Hematopoietic multipotent progenitor cell (in vitro differentiated cells): ENCODE measurements at regions not wholly inside any gene's neighbourhood (a gene's known extent, or its start where the extent isn't known, plus 50 kb on each side); places are given as distances from the start of the nearest gene placed in this dataset.
"Not testable (repeated sequence)": the region's sequence is repeated elsewhere in the genome, so short reads cannot be mapped to it uniquely, and the experiment has no call there.

Experiments used
- DNase-seq, 3 donors: peaks; one replicate each; pipeline ENCODE4 v3.0.0-alpha.2; 2011 to 2015; ENCODE audit warnings: low read depth in 2 of 3, low spot score in 2 of 3

DNA sequence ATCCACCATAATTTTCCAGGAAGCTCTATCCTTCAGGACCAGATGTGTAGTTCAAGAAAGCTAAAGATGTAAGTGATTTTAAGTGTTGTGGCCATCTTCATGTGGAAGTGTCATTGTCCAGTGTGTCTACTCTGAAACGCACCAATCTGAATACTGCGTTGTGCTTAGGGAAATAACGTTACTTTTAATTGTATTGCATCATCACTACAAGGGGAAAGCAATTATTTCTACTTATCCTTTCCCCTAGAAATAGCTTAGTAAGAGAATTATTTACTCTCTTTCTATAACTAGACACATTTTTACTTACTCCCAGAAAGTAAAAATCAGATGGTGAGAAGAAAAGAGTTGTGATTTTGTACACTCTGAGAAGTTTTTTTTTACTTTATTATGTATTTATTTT is 102.4 kb upstream of the DLGAP1 start:
- no peak for DNase-seq

DNA sequence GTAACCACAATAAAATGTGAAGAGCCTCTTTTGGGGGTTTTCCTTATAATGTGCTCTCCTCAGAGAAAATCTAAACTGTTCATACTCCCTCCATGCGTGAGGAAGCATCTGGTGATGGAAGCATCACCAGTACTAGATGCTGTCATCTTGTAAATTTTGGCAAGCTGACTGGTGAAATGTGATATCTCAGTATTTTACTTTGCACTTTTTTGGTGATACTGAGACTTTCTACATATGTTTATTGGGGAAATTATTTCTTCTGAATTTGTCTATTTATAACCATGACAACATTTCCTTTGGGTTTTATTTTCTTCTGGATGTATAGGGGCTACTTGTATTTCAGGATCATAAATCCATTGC is 95.9 kb upstream of the DLGAP1 start:
- DNase-seq: no peak

DNA sequence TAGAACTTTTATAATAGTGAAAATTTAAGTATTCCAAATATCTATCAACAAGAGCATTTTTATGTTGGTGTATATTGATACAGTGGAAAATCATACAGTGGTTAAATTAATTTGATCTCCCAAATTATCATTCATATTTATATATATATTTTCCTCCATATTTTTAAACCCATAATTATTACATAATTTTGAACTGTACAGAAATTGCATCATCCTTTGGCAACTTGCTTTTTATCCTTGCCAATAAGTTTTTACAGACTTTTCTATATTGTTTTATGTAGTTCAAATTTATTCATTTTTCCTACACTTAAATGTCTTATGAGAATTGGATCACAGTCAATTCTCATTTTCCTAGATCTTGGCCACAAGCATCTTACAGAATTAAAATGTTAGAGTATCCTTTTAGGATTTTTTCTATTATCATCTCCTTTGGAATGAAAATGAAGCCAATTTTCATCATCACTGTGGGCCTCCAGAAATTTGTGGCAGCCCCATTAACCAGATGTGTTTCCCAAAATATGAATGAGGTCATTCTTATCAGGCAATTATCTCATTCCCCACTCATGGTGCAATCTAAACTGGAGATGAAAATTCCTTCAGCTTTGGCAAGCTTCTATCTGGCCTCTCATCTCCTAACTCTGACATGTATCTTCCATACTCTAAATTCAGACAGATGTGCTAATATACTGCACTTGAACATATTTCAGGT is 94.2 kb upstream of the DLGAP1 start:
- no peak for DNase-seq

DNA sequence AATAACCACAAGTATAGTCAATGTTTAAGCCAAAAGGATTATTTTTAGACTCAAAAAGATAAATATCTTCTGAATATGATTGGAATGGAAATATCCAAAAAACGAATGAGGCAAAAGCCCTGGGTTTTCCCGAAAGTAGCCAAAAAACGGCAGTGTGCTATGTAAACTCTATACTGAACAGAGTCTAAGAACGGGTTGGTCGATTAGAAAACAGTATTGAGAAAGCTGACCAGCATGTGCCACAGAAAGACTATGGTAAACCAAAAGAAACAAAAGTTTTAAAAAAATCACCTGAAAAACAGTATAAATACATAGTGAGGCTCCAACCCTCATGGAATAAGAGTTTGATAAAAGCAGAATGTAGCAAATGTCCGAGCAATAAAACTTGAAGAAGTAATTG is 92.0 kb upstream of the DLGAP1 start:
- DNase-seq: no peak

DNA sequence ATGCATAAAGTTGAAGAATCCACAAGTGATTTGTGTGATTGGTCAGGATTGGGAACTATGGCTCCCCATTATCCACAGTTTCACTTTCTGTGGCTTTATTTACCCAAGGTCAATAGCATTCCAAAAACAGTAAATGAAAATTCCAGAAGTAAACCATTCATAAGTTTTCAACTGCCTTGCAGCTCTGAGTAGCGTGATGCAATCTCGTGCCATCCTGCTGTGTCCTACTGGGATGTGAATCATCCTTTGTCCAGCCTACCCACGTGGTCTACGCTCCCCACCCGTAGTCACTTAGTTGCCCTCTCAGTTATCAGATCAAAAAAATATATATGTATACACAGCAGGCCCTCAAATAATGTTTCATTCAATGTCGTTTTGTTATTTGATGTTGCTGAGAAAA is 89.0 kb upstream of the DLGAP1 start:
- DNase-seq: no peak

DNA sequence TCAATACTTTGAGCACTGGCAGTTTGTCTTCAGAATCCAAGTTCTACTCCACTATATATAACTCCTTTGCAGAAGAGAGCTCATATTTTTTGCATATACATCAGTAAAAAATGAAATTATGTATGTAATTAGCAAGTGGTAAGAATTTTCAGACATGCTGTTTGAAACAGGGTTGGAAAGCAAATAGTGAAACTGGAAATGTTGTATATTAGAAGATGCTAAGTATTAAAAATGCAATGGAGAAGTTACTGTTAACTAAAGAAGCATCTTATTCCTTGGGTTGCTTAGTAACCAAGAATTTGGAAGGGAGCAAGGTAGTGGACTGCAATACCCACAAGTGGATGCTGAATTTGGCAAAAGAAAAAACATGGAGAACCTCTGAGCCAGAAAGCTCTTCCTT is 88.6 kb upstream of the DLGAP1 start:
- no peak for DNase-seq

DNA sequence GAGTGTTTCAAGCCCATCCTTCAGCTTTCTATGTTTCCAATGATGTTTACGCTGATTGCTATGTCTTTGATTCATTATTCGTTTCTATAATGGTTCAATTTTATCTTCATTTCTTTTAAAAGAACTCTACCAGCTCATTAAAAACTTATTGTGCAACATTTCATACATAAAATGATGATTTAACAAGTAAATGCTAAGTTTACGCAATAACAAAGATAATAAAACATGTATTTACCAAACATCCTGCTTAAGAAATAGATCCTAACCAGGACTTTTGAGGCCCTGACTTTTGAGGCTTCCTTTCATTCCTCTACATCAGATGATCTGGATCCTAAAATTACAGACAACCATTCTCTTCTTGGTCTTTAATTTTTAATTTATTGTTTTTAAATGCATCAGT is 86.5 kb upstream of the DLGAP1 start:
- no peak for DNase-seq

DNA sequence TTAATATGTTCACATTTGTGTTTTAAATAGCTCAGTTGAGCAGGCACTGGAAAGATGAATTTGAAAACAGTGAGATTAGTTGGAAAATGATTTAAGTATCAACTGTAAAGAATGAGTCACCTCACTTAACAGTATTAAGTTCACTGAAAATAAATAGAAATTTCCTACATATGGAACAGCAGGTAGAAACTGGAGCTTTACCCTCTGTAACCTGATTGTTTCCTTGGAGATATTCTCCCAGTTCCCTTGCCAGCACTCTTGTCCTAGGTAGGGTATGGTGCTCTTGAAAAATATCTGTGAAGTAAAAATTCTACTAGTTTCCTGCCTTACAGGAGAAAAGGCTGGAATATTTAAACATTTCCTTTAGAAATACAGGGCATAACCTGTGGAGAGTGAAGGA is 81.3 kb upstream of the DLGAP1 start:
- DNase-seq: no peak

DNA sequence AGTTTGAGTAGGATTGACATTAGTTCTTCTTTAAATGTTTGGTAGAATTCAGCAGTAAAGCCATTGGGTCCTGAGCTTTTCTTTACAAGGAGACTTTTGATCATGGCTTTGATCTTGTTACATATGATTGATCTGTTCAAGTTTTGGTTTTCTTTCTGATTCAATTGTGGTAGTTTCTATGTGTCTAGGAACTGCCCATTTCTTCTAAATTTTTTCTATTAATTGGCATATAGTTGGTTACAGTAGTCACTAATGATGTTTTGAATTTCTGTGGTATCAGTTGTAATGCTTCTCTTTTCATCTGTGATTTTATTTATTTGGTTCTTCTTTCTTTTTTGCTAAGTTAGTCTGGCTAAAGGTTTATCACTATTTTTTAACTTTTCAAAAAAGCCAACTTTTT is 73.3 kb upstream of the DLGAP1 start:
- DNase-seq: no peak

DNA sequence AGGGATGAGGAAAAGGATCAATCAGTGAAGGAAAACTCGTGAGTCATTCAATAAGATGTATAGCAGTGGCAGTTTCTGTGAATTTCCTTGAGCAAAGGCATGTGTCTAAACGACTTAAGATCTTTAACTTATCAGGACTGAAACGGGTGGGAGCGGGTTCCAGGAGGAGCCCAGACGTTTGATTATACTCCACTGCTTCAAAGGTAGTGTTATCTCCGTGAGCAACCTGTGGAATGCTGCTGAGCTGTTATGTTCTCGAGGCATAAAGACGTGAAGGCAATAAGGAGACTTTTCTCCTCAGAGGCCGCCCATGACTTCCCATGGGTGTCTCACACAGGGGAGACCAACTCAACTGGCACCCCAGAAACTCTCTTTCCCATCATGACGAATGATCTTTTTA is 72.7 kb upstream of the DLGAP1 start:
- DNase-seq: not testable (repeated sequence)

DNA sequence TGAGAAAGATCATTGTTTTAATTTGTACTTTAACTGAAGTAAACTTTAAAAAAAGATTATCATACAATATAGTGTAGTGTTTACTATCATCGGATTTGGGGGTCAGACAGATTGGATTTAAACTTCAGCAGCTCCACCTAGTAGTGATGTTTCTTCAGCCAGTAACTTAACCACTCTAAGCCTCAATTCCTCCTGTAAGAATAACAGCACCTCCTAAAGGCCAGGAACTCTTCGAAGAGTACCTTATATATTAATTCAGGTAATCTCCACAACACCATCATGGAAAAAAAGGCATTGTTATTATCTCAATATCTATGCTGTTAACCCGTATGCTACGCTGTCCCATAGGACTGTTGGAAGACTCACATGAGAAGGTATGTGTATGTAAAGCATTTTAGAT is 69.0 kb upstream of the DLGAP1 start:
- DNase-seq: no peak

DNA sequence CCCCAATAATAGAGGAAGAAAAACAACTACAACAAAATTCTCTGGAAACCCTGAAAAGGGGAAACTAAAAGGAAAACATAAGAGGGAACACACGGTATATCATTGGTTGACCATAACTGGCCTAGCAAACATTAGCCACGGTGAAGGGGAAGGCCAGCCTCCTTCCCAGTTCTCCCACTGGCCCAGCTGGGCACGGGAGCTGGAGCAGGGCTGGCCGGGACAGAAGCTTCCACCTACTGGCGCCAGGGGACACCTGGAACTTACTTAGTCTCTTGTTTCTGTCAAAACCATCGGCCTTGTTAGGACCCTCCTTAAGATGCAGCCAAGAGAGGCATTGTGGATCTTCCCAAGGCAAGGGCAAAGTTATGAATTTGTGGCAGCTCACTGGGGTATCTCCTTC is 56.1 kb upstream of the DLGAP1 start:
- DNase-seq: no peak

DNA sequence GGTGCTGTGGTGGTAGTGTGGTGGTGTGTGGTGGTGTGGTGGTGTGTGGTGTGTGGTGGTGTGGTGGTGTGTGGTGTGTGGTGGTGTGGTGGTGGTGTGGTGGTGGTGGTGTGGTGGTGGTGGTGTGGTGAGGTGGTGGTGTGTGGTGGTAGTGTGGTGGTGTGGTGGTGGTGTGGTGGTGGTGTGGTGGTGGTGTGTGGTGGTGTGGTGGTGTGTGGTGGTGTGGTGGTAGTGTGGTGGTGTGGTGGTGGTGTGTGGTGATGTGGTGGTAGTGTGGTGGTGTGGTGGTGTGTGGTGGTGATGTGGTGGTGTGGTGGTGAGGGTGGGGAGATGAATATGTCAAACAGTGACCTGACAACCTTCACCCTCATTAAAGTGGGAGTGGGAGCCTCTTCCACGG is 55.6 kb upstream of the DLGAP1 start:
- DNase-seq: peak in 2 of 3 donors; percentile 1

DNA sequence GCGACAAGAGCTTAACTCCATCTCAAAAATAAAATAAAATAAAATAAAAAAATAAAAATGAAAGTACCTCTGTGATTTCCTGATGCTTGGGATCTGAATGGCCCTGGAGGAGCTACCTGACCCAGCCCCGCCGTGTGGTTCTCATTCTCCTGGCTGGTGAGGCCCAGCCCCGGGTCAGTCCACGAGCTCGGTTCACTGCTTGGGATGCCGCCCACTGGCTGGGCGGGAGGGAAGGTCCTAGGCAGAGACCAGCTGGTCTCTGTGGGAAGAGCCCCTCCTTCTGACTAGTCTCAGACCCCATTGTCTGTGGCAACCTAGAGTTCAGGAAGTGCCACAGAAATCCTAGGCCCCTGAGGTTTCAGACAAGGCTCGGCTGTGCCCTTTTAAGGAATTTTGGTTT is 55.1 kb upstream of the DLGAP1 start:
- no peak for DNase-seq
